Ovary (tissue), 7 donors: ENCODE measurements at regions not wholly inside any gene's neighbourhood (a gene's known extent, or its start where the extent isn't known, plus 50 kb on each side); places are given as distances from the start of the nearest gene placed in this dataset.

ENCODE experiments used
- DNase-seq, 5 donors: peaks; one replicate each; pipeline ENCODE4 v3.0.0-alpha.2; 2019 to 2020
- H3K27ac ChIP-seq, 2 donors: fragments of 200-600 bp; one replicate each; pipeline versions ENCODE4 v1.5.1 to v1.8.0; 2019 to 2022
- H3K27me3 ChIP-seq: fragments of 200-600 bp; one replicate; pipeline ENCODE4 v1.8.0; 2022
- H3K36me3 ChIP-seq: fragments of 200-600 bp; sonication (generic); one replicate; pipeline ENCODE4 v1.5.1; 2019
- H3K4me1 ChIP-seq: one replicate; pipeline ENCODE4 v1.8.1; 2013; ENCODE audit warnings: mild to moderate bottlenecking, moderate library complexity; ENCODE audit not compliant: insufficient read depth
- H3K4me3 ChIP-seq: fragments of 200-600 bp; sonication (generic); one replicate; pipeline ENCODE4 v1.5.1; 2017
- H3K9me3 ChIP-seq, 2 donors: fragments of 200-600 bp in 1 of 2; sonication (generic) in 1 of 2; one replicate each; pipeline versions ENCODE4 v1.5.1 to v1.8.1; 2013 to 2019; ENCODE audit warnings: mild to moderate bottlenecking in 1 of 2, moderate library complexity in 1 of 2
- CTCF ChIP-seq, 3 donors: fragments of 450-650 bp in 2 of 3; fragments of 200-600 bp in 1 of 3; IDR thresholded peaks; one replicate each; pipeline versions ENCODE4 v1.5.1 to v1.8.0; 2016 to 2022; ENCODE audit warnings: antibody characterized with exemption in 3 of 3, mild to moderate bottlenecking in 1 of 3
- EP300 ChIP-seq: sonication (generic); formaldehyde crosslinking; IDR thresholded peaks from one replicate; pipeline ENCODE4 v1.6.1; 2017; ENCODE audit warnings: antibody characterized with exemption
- POLR2A ChIP-seq: fragments of 450-650 bp; IDR thresholded peaks from one replicate; pipeline ENCODE4 v1.6.1; 2017; ENCODE audit warnings: antibody characterized with exemption, mild to moderate bottlenecking, moderate library complexity
- WGBS, 3 donors: extraction: QIAGEN DNeasy Blood & Tissue Kit in 1 of 3; methylation state at CpG; one replicate each; pipeline versions ENCODE4 v1.1.5 to v1.1.7; 2013 to 2017; 5-methylcytosine and 5-hydroxymethylcytosine counted together
- intact Hi-C, 4 donors: fragments of 100-400 bp; cut with DNase I; formaldehyde crosslinking; loops; one replicate each; pipeline versions ENCODE4 v1.11.0 to v1.15.1; 2022 to 2023
- donor health status: DM: no; HTN: no; CAD: no; lungs with moderate emphysema.
- donor health status: DM: no; HTN: no; CAD: no.
- donor health status: Bipolar disorder and iron deficiency.
- donor health status: DM: no; HTN: no; CAD: no.
- donor health status: DM: yes; HTN: yes; CAD: no.

- Histone ChIP-seq H3K9me3 (no peaks in the 10 kb centered on the region), H3K4me3 (no peak overlapping the region), H3K27me3 (no peaks in the 10 kb centered on the region), H3K36me3 (no peaks in the 10 kb centered on the region), H3K4me1 (no peaks in the 10 kb centered on the region), H3K27ac (no peak overlapping the region)
- no peak for DNase-seq
- intact Hi-C loops, result no loop called here
- 40 to 51% (median 43%) methylated on average over 4 of the region's 4 CpGs for WGBS, 3 donors
- TF ChIP-seq POLR2A (no peak), EP300 (no peak), CTCF (IDR thresholded peaks at IDR 0.05) (no peak)
Observed at GRCh38 chr7:136693166-136694119, 175.0 kb upstream of the CHRM2 start.

GRCh38 chr7:136692221-136692620, 176.2 kb upstream of the CHRM2 start:
- Histone ChIP-seq H3K4me1 (no peaks in the 10 kb centered on the region), H3K4me3 (no peak overlapping the region), H3K27ac (no peak overlapping the region), H3K9me3 (no peaks in the 10 kb centered on the region), H3K36me3 (no peaks in the 10 kb centered on the region), H3K27me3 (no peaks in the 10 kb centered on the region)
- no peak for TF ChIP-seq EP300
- TF ChIP-seq POLR2A, result no peak
- no peak for TF ChIP-seq CTCF (IDR thresholded peaks at IDR 0.05)
- WGBS, 3 donors, result 77 to 94% (median 83%) methylated on average over 3 of the region's 3 CpGs
- intact Hi-C loops, result no loop called here
- DNase-seq, result no peak

- Histone ChIP-seq H3K4me3 (no peak overlapping the region), H3K27me3 (no peaks in the 10 kb centered on the region), H3K36me3 (no peaks in the 10 kb centered on the region), H3K9me3 (no peaks in the 10 kb centered on the region), H3K27ac (no peak overlapping the region), H3K4me1 (no peaks in the 10 kb centered on the region)
- 85 to 91% (median 87%) methylated on average over 2 of the region's 2 CpGs for WGBS, 3 donors
- no peak for DNase-seq
- no peak for TF ChIP-seq EP300
- TF ChIP-seq CTCF (IDR thresholded peaks at IDR 0.05), result no peak
- no peak for TF ChIP-seq POLR2A
- intact Hi-C loops, result no loop called here
Observed at GRCh38 chr7:136688601-136689000, 179.9 kb upstream of the CHRM2 start.

GRCh38 chr7:136687693-136688322, 180.6 kb upstream of the CHRM2 start:
- 79 to 82% (median 81%) methylated on average over 2 of the region's 2 CpGs for whole genome bisulfite sequencing, 3 donors
- Histone ChIP-seq H3K27me3 (no peaks in the 10 kb centered on the region), H3K36me3 (no peaks in the 10 kb centered on the region), H3K27ac (no peak overlapping the region), H3K4me3 (no peak overlapping the region), H3K9me3 (no peaks in the 10 kb centered on the region), H3K4me1 (no peaks in the 10 kb centered on the region)
- TF ChIP-seq CTCF (IDR thresholded peaks at IDR 0.05) (no peak), EP300 (no peak), POLR2A (no peak)
- intact Hi-C loops, result no loop called here
- DNase-seq, result no peak
